ENCODE measurements at regions not wholly inside any gene's neighbourhood (a gene's known extent, or its start where the extent isn't known, plus 50 kb on each side); places are given as distances from the start of the nearest gene placed in this dataset.

- intact Hi-C loops (cut with micrococcal nuclease; ENCODE audit: unreplicated experiment) = no loop called here
- H3K4me3 ChIP-seq = no peak overlapping the region
- no peaks in the 10 kb centered on the region for H4K20me1 ChIP-seq (ENCODE audit: control insufficient read depth, insufficient read depth)
- H3K4me1 ChIP-seq (ENCODE audit: control insufficient read depth, insufficient read depth, low read length) = no peaks in the 10 kb centered on the region
- no peaks in the 10 kb centered on the region for H3K9me3 ChIP-seq (replicated peaks; ENCODE audit: control insufficient read depth, insufficient read depth, low read length)
- in situ Hi-C loops (cut with MboI) = no loop called here
- H3K4me2 ChIP-seq (ENCODE audit: control insufficient read depth, insufficient read depth) = no peak overlapping the region
- no peaks in the 10 kb centered on the region; a peak in 1 of 4 replicates for H3K27me3 ChIP-seq (replicated peaks in 1 of 2; ENCODE audit: control insufficient read depth in 2 of 2, insufficient read depth in 2 of 2, low read length in 1 of 2)
- H3K36me3 ChIP-seq (ENCODE audit: control insufficient read depth in 2 of 2, insufficient read depth in 2 of 2, low read length in 1 of 2) = no peaks in the 10 kb centered on the region
- DNase-seq (ENCODE audit: low read depth, low spot score) (no peak), FAIRE-seq (no peak), ATAC-seq (no peak)
- no peaks in the 10 kb centered on the region for H3K79me2 ChIP-seq (ENCODE audit: control insufficient read depth, insufficient read depth, low read length)
- H3K27ac ChIP-seq (ENCODE audit: control insufficient read depth, insufficient read depth) = no peak overlapping the region
- CTCF ChIA-PET = no interaction called here
- no TSS peak for BruUV-seq (replicated peaks)
- H3K9ac ChIP-seq (ENCODE audit: control insufficient read depth, insufficient read depth, low read length) = no peak overlapping the region
- RAD21 ChIA-PET (ENCODE audit: unreplicated experiment) = no interaction called here
- no peak overlapping the region for H2AFZ ChIP-seq (ENCODE audit: control insufficient read depth, low read depth, low read length)
- no peak for TF ChIP-seq WRNIP1 (IDR thresholded peaks at IDR 0.05; ENCODE audit: borderline replicate concordance, low read depth, low read length)
- POLR2A ChIA-PET = no interaction called here
- SMC1A ChIA-PET (ENCODE audit: uncharacterized antibody, unreplicated experiment) = no interaction called here
Measured at GRCh38 chr2:71811157-71811556, 336.5 kb downstream of the CYP26B1 start.

GRCh38 chr2:71807581-71808451 is 339.8 kb downstream of the CYP26B1 start:
- Histone ChIP-seq H3K9ac (ENCODE audit: control insufficient read depth, insufficient read depth, low read length) (no peak overlapping the region), H3K27me3 (replicated peaks in 1 of 2; ENCODE audit: control insufficient read depth in 2 of 2, insufficient read depth in 2 of 2, low read length in 1 of 2) (no peaks in the 10 kb centered on the region; a peak in 1 of 4 replicates), H3K79me2 (ENCODE audit: control insufficient read depth, insufficient read depth, low read length) (no peaks in the 10 kb centered on the region), H4K20me1 (ENCODE audit: control insufficient read depth, insufficient read depth) (no peaks in the 10 kb centered on the region), H3K27ac (ENCODE audit: control insufficient read depth, insufficient read depth) (no peak overlapping the region), H3K36me3 (ENCODE audit: control insufficient read depth in 2 of 2, insufficient read depth in 2 of 2, low read length in 1 of 2) (no peaks in the 10 kb centered on the region), H3K9me3 (replicated peaks; ENCODE audit: control insufficient read depth, insufficient read depth, low read length) (no peaks in the 10 kb centered on the region), H3K4me1 (ENCODE audit: control insufficient read depth, insufficient read depth, low read length) (no peaks in the 10 kb centered on the region), H3K4me3 (no peak overlapping the region), H2AFZ (ENCODE audit: control insufficient read depth, low read depth, low read length) (no peak overlapping the region), H3K4me2 (ENCODE audit: control insufficient read depth, insufficient read depth) (no peak overlapping the region)
- ATAC-seq = no peak
- DNase-seq (ENCODE audit: low read depth, low spot score) = no peak
- WGBS (ENCODE audit: insufficient coverage, insufficient replicate concordance, low lambda C conversion rate, missing lambda C conversion rate) = 0% methylated on average over 8 of the region's 8 CpGs
- intact Hi-C loops (cut with micrococcal nuclease; ENCODE audit: unreplicated experiment) = no loop called here
- RAD21 ChIA-PET (ENCODE audit: unreplicated experiment) = no interaction called here
- CTCF ChIA-PET = no interaction called here
- no TSS peak for BruUV-seq (replicated peaks)
- SMC1A ChIA-PET (ENCODE audit: uncharacterized antibody, unreplicated experiment) = no interaction called here
- in situ Hi-C loops (cut with MboI) = no loop called here
- POLR2A ChIA-PET = no interaction called here
- FAIRE-seq = no peak
- no peak for TF ChIP-seq PRDM15 (CRISPR knock-in tag; IDR thresholded peaks at IDR 0.05)
- TF ChIP-seq ZNF622 (IDR thresholded peaks at IDR 0.05) = no peak
- no peak for TF ChIP-seq NFYA (IDR thresholded peaks at IDR 0.05; ENCODE audit: borderline replicate concordance, low read depth, low read length)
- TF ChIP-seq SREBF2 (IDR thresholded peaks at IDR 0.05; ENCODE audit: low read length) = no peak
- no peak for TF ChIP-seq E4F1 (IDR thresholded peaks at IDR 0.05; ENCODE audit: borderline replicate concordance, partially characterized antibody)
- TF ChIP-seq ZBTB4 (CRISPR knock-in tag; IDR thresholded peaks at IDR 0.05) = no peak

Measured in GM12878 (cell line).